ENCODE measurements at regions not wholly inside any gene's neighbourhood (a gene's known extent, or its start where the extent isn't known, plus 50 kb on each side); places are given as distances from the start of the nearest gene placed in this dataset.
A peak's percentile ranks its signal among the peaks of the same experiment; 100 is the strongest.

DNA sequence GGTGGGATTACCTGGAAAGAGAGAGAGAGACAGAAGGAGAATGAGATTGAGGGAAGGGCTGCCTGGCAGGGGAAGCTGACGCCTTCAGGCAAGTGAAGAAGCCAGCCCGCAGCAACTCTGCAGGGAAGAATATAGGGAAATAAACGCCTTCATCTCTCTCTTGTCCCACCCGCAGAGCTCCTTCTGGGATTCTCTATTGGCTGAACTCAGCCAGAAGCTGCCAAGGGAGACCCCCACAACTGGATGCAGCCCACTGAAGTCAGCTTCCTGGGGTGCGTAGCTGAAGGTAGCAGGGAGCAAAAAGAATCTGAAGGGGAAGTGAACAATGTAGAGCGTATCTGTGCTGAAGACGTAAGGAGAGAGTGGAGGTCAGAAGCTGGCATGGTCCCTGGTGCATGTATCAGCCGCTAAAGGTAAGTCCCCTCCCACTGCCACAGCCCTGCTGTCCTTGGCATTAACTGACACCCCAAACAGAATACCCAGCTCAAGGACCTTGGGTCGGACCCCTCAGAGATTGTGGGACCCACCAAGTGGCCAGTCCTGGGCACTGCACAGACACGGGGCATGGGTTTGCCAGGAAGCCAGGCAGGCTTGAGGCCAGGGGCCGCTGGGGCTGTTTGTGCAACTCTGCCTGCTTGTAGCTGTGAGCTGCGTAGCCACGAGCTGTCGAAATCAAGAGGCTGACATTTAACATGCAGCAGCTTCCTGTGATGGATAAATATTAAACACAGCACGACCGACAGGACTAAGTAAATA lies 469.9 kb downstream of the MN1 start:
- DNase-seq: no peak

DNA sequence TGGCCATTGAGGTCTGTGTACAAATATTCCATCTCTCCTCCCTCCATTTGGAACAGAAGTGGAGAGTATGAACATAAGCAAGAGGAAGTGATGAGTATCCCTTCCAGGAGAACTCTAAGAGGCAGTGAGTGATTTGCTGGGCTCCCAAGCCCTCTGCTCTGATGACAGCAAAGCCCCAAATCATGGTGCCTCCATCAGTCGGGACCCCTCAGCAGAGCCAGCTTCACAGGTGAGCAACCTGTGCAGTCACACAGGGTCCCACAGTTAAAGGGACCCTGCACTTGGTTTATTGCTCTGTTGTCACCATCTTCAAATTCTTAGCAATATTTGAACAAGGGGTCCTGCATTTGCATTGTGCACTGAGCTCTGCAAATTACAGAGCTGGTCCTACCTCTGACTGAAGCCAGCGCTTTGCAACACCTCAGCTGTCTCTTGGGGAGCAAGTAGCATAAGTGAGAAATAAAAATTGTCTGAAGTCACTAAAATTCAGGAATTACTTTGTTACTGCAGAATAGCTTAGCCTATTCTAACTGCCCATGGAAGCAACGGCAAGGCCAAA lies 466.4 kb downstream of the MN1 start:
- no peak for DNase-seq

DNA sequence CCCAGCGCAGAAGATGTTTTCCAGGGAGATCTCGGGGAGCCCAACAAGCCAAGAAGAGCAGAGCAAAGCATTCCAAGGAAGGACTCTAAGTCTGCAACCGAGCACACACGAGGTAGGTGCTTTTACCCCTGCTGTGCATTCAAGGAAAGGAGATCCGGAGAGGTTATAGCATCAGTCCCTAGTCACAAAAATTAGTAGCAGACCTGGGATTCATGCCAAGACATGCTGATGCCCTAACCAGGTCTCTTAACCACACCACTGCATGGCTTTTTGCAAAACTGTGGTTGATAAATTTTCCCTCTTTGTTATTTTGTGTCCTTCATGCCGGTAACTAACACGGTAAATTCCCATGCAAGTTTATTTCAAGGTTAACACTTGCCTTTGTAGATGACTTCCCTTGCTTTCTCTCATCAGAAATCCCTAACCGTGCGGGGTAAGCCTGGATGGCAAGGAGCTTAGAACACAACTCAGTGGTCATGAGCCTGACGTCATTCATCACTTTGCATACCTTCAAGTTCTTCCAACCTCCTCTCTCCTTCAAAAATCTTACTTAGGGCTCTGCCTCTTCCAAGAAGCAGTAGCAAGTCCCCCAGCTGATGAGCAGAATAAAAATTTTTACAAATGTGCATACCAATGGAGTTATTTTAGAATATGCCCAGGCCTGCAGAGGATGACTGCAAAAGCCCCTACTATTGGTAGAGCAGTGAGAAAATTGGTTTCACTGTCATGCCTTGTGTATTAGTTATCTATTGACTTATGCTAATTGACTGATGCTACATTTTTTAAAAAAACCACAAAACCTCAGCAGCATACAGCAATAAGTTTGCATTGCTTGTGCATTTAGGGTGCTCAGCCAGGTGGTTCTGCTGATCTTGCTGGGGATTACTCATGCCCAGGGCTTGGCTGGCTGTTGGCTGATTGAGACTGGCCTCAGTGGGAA lies 465.1 kb downstream of the MN1 start:
- no peak for DNase-seq

DNA sequence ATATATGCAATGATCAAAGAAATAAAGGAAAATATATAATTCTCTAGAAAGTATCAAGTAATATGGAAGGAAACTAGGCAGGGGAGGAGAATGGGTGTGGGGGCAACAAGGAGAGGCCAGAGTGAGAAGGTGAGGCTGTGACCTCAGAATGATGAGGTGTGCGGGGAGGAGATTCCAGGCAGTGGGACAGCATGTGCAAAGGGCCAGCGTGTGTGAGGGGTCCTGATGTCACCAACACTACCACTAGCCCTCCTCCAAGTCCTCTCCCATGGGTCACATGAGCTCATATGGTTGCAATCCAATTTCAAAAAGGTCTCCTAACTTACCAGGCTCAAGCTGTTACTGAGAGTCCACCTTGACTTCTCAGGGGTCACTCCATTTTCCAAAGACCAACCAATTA lies 463.9 kb downstream of the MN1 start:
- DNase-seq: no peak

DNA sequence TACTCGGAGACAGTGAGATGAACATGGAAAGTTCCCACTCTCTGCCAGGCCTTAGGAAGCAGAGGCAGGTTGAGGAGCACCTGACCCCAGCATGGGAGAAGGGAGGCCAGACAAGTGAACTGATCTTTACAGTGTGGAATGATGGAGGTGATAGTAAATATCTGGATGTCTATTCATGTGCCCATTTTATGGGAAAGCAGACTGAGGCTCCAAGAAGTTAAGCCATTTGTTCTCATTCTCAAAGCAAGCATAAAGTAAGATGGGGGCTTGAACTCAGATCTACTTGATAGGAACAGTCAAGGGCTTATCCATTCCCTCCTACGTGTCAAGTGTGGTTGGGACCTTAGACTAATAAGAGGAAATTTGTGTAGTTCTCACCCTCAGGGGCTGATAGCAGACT lies 461.5 kb downstream of the MN1 start:
- no peak for DNase-seq

DNA sequence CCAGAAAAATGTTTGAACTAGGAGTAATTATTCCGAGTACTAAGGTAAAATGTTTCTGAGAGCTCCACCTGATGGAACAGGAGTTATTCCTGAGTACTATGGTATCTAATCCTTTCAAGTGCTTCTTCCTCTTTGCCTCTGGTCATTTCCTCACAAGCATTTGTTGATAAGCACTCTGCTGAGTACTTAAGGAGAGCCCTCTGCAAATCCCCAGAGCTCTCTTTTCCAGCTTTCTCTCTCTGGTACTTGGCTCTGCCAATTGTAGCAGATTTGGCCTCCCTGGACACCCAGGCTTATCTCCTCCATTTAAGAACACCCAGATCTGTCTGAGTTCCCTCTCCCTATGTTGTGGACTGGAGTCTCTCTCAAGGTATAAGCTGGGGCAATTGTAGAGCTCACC lies 457.0 kb downstream of the MN1 start:
- no peak for DNase-seq

DNA sequence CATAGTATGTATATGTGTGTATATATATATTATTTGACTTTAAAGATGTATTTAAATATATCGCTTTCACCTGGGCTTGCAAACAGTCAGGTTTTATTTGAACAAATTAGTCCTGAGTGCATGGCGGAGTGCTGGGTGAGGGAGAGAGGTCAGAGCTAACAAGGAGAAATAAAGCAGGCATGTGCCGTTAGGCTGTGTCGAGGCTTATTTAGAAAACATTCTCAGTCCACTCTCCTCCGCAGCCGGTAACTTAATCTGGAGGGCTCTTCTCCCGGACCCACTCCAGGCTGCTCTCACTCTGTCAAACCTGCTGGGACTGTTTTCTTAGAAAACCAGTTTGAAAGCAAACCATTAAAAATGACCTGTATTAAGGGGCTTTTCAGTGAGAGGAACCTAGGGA lies 455.9 kb downstream of the MN1 start:
- DNase-seq: no peak

DNA sequence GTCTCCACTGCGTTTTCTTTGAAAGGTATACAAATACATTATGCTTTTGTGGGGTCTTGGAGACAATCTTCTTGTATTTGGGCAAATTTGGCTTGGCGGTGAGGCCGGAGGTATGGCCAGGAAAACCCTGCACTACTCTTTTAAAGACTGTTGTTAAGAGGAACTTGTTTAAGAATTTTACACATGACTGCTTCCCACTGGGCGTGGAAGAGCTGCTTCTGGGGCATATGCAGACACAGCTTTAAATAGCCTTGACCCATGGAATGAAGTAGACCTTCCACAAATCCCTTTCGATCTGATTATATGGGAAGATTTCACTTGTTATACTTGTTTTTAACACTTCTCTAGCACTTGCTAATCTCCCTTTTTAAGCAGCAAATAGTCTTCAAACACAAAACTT lies 453.6 kb downstream of the MN1 start:
- no peak for DNase-seq

DNA sequence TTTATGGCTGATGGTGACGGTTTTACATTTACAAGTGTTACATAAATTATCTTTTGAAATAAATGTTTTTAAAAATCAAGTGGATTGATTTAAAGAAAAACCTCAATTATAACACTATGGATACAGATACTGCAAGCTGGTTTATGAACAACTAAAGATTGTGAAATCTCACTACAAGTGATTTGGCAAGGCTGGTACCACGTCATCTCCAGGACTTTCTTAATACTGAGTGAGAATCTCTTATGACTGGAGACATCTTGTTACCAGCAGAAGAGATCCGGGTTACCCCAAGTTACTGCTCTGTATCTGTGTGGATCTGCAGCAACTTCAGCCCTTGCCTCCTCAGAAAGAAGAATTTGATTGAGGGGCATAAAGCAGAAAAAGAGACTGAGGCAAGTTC lies 452.9 kb downstream of the MN1 start:
- DNase-seq: no peak

DNA sequence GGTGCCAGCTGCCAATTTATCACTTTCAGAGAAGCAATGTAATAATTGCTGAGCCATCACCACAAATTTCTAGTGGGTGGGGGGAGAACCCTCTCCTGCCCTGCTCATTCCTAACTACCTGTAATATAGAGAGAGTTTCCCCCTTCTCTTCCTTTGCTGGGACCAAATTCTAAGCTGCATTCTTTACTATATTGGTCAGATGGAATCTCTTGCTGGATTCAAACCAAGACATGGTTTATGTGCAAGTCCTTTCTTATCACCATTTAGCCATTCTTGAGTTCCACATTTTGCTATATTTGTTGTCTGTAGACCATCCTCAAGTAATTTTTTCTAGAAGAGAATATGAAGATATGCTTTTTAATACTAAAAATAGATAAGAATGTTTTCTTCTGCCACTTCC lies 452.1 kb downstream of the MN1 start:
- DNase-seq: no peak

DNA sequence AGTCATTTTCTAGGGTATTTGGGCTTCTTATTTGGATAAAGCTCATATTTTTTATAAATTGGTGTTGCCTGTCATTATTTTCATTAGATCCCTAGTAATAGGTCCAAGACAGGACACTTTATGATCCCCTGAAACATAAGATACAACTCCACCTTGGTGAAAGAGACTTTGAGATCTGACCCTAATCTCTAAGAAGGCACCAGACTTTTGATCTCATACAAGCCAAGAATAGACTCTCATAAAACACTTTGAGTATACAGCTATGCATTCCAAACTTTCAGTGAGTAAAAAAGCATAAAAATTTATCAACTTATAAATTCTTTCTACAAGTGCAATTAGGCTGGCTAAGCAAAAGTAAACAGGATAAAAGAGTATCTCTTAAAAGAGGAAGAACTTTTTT lies 451.2 kb downstream of the MN1 start:
- no peak for DNase-seq

DNA sequence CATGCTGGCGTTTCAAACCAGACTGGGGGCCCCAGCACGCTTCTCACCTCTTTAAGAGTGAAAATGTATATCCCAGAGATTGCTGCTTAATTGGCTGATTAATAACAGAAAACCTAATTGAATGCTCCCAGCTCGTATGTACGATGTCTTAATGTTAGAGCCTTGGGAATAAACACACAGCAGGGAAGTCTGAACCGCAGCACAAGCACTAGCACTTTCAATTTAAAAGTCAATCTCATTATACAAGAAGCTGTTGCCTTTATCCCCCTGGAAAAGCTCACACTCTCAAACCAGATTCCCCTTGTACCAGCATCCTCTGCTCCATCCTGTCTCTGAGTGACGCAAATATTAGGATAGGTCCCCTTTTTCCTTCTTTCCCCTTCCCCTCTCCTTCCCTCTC lies 449.1 kb downstream of the MN1 start:
- no peak for DNase-seq

DNA sequence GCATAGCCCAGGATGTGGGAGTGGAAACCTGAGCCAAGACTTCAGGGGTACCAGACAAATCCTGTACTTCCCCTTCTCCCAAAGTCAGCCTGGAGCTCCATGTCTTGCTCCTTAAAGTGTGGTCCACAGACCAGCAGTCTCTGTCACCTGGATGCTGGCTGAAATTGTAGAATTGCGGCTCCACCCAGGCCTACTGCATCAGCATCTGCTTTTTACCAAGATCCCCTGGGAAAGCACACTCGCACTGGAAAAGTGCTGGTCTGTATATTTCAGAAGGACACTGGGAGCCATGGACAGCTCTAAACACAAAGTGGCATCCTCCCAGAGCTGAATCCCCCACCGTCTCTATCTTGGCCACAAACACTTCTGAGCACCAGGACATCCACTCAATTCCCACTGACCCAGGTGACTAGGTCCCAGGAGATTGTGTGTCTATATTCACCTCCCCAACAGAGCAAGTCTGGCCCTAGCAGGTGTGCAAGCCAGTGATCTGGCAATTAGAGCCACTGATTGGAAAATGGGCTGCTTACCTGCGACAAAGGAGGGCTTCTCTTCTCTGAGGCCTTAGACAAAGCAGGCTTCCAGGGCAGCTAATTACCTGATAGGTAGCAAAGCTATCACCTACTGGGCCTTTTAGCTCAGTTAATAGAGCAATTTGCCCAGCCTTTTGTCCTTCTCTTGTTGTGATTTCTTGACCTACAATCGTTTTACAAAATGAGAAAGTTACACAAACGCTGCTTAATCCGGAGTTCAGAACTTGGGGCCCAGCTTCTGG lies 443.3 kb downstream of the MN1 start:
- DNase-seq: no peak

DNA sequence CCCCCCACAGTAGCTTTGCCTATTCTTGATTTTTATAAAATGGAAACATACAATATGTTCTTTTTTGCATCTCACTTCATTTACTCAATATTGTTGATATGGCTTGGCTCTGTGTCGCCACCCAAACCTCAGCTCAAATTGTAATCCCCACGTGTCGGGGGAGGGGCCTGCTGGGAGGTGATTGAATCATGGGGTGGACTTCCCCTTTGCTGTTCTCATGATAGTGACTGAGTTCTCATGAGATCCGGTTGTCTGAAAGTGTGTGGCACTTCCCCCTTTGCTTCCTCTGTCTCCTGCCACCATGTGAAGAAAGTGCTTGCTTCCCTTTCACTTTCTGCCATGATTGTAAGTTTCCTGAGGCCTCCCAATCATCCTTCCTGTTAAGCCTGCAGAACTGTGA lies 431.3 kb downstream of the MN1 start:
- DNase-seq: no peak

DNA sequence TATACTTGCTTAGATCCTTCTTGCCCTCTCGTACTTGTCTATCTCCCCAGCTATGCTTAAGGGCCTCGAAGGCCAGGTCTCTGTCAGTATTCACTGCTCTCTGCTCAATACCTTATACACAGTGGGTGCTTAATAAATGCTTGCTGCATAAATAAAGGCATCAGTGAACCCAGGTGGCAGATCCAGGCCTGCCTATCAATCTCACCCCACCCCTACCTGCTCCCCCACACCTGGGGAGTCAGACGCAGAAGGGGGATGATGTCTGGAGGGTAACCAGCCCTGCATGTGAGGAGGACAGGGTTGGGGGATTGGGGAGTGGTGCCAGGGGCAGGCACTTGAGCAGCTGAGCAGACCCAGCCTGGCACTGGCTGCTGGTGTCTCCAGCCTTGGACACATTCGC lies 430.6 kb downstream of the MN1 start:
- no peak for DNase-seq

DNA sequence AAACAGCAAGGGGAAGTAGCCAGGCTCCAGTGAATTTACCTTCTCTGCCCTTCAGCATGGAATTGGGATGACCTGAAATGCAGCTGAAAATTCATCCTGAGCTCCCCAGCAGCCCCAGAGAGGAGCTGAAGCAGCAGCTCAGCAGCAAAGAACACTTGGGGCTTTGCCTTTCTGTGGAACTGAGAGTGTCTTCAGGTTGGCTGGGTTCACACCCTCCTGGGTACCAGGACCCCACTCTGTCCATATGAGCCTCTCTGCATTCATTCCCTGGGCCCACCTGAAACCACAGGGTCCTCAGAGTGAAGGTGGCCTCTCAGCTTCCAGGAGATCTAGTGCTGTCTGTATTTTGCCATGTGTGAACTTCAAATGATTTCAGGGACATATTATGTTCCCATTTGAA lies 429.2 kb downstream of the MN1 start:
- no peak for DNase-seq

DNA sequence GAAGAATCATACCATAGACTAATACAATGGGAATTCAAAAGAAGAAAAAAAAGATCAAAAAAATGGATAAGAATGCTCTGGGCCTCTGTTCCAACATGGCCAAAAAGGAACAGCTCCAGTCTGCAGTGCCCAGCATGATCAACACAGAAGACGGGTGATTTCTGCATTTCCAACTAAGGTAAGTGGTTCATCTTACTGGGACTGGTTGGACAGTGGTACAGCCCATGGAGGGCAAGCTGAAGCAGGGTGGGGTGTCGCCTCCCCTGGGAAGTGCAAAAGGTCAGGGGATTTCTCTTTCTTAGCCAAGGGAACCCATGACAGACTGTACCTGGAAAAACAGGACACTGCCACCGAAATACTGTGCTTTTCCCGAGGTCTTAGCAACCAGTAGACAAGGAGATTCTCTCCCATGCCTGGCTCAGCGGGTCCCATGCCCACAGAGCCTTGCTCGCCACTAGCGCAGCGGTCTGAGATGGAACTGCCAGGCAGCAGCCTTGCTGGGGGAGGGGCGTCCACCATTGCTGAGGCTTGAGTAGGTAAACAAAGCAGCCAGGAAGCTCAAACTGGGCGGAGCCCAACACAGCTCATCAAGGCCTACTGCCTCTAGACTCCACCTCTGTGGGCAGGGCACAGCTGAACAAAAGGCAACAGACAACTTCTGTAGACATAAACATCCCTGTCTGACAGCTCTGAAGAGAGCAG lies 428.4 kb downstream of the MN1 start:
- DNase-seq: no peak

DNA sequence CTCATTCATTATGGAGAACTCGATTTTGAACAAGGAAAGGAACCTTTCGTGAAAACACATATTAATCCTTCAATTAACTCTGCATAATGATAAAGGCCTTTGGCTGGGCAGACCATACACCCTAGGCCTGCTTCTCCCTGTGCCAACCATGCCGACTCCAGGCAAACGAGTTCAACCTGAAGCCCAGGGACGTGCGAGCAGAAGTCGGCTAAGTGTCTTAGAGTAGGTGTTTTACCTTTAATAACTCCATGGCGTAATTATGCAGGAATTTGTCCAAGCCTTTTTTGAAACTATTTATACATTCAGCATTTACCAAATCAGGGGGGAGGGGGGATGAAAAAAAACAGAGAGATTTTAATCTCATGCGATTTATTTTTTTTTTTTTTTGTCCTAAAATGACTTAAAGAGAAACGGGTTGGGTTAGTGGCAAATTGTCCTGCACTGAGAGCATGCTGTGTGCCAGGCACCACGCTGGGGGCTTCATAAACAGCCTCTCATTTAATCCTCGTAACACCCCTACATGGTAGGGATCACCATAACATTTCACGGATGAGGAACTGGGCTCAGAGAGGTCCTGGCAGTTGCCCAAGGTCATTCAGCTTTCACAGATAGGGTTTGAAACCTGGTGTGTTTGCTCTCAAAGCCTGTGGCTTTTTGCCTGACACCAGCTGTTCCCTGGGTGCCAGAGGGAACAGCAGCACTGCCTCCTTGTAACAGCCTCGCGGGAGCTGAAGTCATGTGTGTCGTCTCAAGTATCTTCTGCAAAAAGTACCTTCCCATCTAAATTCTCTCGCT lies 423.9 kb downstream of the MN1 start:
- DNase-seq: peak; percentile 58

DNA sequence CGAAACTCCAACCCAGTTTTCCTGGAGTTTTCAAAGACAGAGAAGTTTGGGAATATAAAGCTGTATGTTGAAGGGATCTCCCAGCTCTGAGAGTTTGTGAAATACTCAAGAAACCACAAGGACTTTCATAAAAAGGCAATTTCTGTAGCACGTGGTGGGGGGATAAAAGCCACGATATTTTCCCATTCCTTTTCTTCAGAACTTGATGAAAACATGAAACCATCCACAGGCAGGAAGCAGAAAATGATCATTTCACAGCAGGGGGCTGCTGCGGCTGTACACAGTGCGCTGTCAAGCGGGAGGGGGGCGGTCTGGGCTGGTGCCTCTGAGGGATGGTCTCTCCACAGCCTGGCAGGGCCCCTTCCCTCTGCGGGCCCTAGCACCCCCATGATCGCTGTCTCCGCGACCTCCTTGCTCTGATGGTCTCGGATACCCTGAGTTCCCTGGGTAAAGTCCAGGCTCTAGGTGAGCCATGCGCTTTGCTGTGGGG lies 423.2 kb downstream of the MN1 start:
- no peak for DNase-seq

DNA sequence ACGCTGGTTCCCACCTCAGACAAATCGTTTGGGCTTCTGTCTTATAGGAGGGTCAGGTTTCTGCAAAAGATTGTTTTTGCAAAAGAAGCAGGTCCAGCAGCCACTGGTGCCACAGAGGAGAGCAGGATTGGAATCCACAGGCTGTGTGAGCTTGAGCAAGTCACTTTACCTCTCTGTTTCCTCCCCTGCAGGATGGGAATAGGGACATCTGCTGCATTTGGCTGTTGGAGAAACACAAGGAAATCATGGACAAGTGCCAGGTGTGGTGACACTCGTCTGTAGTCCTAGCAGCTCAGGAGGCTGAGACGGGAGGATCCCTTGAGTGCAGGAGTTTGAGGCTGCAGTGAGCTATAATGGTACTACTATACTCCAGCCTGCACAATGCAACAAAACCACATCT lies 422.6 kb downstream of the MN1 start:
- DNase-seq: peak; percentile 47

DNA sequence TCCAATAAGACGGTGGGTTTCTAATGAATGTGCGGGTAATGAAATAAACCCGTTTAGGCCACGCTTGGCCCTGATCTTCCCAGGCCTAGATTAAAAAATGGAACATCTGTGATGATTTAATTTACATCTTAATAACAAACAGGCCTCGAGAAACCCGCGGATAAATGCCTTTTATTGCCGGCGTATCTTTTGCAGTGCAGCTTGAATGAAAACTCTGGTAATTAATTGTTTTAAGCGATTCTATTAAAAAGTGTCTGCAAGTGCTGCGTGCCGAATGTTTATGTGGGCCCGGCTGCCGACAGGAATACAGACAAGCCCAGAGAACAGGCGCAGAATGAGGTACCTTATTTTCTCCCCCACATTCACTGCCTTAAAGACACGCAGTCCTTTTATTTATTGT lies 420.7 kb downstream of the MN1 start:
- no peak for DNase-seq

DNA sequence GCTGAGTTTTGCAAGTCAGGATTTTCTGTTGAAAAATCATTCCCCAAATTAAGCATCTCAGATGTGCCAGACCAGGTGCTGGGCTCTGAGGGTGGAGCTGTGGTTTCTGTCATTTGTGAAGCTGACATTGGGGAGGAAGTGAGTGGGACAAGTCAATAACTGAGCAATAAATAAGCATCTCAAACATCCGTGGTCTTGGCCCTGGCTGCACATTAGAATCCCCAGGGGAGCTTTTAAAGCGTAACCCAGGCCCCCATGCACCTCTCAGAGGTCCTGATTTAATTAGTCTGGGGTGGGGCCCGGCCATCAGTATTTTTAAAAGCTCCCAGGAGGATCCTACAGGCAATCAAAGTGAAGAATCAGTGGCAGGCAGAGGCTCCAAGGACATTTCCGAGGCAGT lies 420.0 kb downstream of the MN1 start:
- no peak for DNase-seq

All from NCI-H1694 treated with DMSO at 0.1 percent for 48 hours (cell line).